Fibroblast of lung (primary cell): ENCODE measurements at regions not wholly inside any gene's neighbourhood (a gene's known extent, or its start where the extent isn't known, plus 50 kb on each side); places are given as distances from the start of the nearest gene placed in this dataset.

ENCODE experiments used
- DNase-seq, 2 donors: peaks; one replicate each; pipeline versions ENCODE4 v3.0.0 to v3.0.0-alpha.2; 2010; ENCODE audit warnings: low read depth in 2 of 2
- H2AFZ ChIP-seq: 2 replicates; pipeline ENCODE4 v1.5.1; 2012; ENCODE audit warnings: low read length, control low read depth, inconsistent platforms
- H3K27ac ChIP-seq: 2 replicates; pipeline ENCODE4 v1.5.1; 2011; ENCODE audit warnings: low read length, control low read depth; ENCODE audit not compliant: insufficient read depth
- H3K27me3 ChIP-seq: 2 replicates; pipeline ENCODE4 v1.5.1; 2011; ENCODE audit warnings: mild to moderate bottlenecking, low read length; ENCODE audit not compliant: control insufficient read depth, insufficient read depth
- H3K36me3 ChIP-seq: 2 replicates; pipeline ENCODE4 v1.5.1; 2011; ENCODE audit warnings: low read length; ENCODE audit not compliant: control insufficient read depth, insufficient read depth
- H3K4me1 ChIP-seq: 2 replicates; pipeline ENCODE4 v1.5.1; 2011; ENCODE audit warnings: low read length; ENCODE audit not compliant: control insufficient read depth, insufficient read depth; ENCODE audit errors: extremely low read depth
- H3K4me2 ChIP-seq: 2 replicates; pipeline ENCODE4 v1.5.1; 2011; ENCODE audit warnings: low read length, control low read depth; ENCODE audit not compliant: insufficient read depth; ENCODE audit errors: extremely low read depth
- H3K4me3 ChIP-seq, 4 experiments: fragments of 200-600 bp in 1 of 4; sonication (generic) in 1 of 4; replicated peaks in 1 of 4; 2 replicates each; pipeline ENCODE4 v1.5.1; 2011 to 2016; ENCODE audit warnings: low read length in 4 of 4, low read depth in 3 of 4, mild to moderate bottlenecking in 3 of 4, control low read depth in 2 of 4, inconsistent platforms in 1 of 4, mixed read lengths in 1 of 4; ENCODE audit not compliant: insufficient read depth in 1 of 4; ENCODE audit errors: control extremely low read depth in 1 of 4
- H3K79me2 ChIP-seq: 2 replicates; pipeline ENCODE4 v1.5.1; 2012; ENCODE audit warnings: mild to moderate bottlenecking, low read length, inconsistent platforms; ENCODE audit not compliant: control insufficient read depth, insufficient read depth
- H3K9ac ChIP-seq: 2 replicates; pipeline ENCODE4 v1.5.1; 2011; ENCODE audit warnings: mild to moderate bottlenecking, low read length, control low read depth; ENCODE audit not compliant: insufficient read depth
- H3K9me3 ChIP-seq: 2 replicates; pipeline ENCODE4 v1.5.1; 2012; ENCODE audit warnings: low read depth, low read length; ENCODE audit not compliant: control insufficient read depth, insufficient read depth
- H4K20me1 ChIP-seq: 2 replicates; pipeline ENCODE4 v1.5.1; 2011; ENCODE audit warnings: low read length; ENCODE audit not compliant: control insufficient read depth, insufficient read depth; ENCODE audit errors: extremely low read depth
- EZH2 ChIP-seq: IDR thresholded peaks from 2 replicates; pipeline ENCODE4 v1.5.1; 2012; ENCODE audit warnings: low read length, control low read depth, mild to moderate bottlenecking; ENCODE audit errors: missing control alignments
- TF ChIP-seq, protein P1 (sequence below), 2 donors: IDR thresholded peaks in 1 of 2; conservative IDR thresholded peaks in 1 of 2; 1 replicate in 1 of 2; 2 replicates in 1 of 2; pipeline ENCODE4 v1.5.1; 2011 to 2012; ENCODE audit warnings: low read length in 2 of 2, control low read depth in 1 of 2, inconsistent platforms in 1 of 2, low read depth in 1 of 2, mild to moderate bottlenecking in 1 of 2

DNA sequence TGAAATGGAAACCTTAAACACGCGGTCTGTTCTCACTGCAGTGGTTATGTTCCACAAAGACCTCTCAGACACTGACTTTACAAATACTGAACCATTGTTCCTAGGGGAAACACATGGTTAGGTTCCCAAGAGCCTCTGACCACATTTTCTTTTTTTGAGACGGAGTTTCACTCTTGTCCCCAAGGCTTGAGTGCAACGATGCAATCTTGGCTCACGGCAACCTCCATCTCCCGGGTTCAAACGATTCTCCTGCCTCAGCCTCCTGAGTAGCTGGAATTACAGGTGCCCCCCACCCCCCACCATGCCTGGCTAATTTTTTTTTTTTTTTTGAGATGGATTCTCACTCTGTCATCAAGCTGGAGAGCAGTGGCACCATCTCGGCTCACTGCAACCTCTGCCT lies 179.7 kb downstream of the RBFOX3 start:
- Histone ChIP-seq H3K4me3 (no peak overlapping the region), H3K27ac (no peak overlapping the region), H2AFZ (no peak overlapping the region), H3K27me3 (no peaks in the 10 kb centered on the region), H3K9ac (no peak overlapping the region), H3K36me3 (no peaks in the 10 kb centered on the region), H3K4me2 (no peak overlapping the region), H3K79me2 (no peaks in the 10 kb centered on the region), H3K9me3 (no peaks in the 10 kb centered on the region), H3K4me1 (no peaks in the 10 kb centered on the region), H4K20me1 (no peaks in the 10 kb centered on the region)
- TF ChIP-seq, protein P1, sequence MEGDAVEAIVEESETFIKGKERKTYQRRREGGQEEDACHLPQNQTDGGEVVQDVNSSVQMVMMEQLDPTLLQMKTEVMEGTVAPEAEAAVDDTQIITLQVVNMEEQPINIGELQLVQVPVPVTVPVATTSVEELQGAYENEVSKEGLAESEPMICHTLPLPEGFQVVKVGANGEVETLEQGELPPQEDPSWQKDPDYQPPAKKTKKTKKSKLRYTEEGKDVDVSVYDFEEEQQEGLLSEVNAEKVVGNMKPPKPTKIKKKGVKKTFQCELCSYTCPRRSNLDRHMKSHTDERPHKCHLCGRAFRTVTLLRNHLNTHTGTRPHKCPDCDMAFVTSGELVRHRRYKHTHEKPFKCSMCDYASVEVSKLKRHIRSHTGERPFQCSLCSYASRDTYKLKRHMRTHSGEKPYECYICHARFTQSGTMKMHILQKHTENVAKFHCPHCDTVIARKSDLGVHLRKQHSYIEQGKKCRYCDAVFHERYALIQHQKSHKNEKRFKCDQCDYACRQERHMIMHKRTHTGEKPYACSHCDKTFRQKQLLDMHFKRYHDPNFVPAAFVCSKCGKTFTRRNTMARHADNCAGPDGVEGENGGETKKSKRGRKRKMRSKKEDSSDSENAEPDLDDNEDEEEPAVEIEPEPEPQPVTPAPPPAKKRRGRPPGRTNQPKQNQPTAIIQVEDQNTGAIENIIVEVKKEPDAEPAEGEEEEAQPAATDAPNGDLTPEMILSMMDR (conservative IDR thresholded peaks at IDR 0.05 in 1 of 2, IDR thresholded peaks at IDR 0.05 in 1 of 2; ENCODE audit: low read depth in 1 of 2, low read length in 2 of 2) = no peak
- no peak for TF ChIP-seq EZH2
- no peak for DNase-seq

DNA sequence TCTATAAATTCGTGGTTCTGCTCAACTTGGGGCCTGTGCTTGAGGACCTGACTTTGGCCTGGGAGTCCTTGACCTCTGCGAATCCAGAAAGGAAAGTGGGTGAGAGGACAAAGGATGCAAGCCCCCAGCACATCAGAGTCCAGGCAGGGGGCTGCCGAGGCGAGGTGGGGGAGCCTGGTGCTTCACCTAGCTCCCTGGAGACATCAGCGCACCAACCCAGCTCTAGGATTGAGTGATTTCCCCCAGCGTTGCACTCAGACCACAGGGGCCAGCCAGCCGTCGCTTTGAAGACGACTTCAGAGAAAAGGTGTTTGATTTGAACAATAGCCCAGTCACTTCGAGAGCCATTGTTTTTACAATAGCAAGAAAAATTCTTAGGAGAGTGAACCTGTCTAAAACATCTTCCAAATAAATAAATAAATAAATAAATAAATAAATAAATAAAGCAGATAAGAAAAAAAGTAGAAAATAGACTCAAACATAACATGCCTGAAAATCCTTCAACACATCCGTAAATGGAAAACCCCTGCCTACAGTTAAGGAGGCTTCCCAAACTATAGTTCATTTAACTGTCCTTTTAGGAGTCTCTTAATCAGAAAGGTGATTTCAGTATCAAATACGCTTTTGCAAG lies 180.9 kb downstream of the RBFOX3 start:
- Histone ChIP-seq H3K27me3 (no peaks in the 10 kb centered on the region), H3K27ac (no peak overlapping the region), H3K4me1 (no peaks in the 10 kb centered on the region), H3K4me2 (no peak overlapping the region), H3K79me2 (no peaks in the 10 kb centered on the region), H3K4me3 (no peak overlapping the region), H3K36me3 (no peaks in the 10 kb centered on the region), H3K9me3 (no peaks in the 10 kb centered on the region), H4K20me1 (no peaks in the 10 kb centered on the region), H3K9ac (no peak overlapping the region), H2AFZ (no peak overlapping the region)
- no peak for DNase-seq
- TF ChIP-seq, protein P1 (conservative IDR thresholded peaks at IDR 0.05 in 1 of 2, IDR thresholded peaks at IDR 0.05 in 1 of 2; ENCODE audit: low read depth in 1 of 2, low read length in 2 of 2) = no peak
- no peak for TF ChIP-seq EZH2

DNA sequence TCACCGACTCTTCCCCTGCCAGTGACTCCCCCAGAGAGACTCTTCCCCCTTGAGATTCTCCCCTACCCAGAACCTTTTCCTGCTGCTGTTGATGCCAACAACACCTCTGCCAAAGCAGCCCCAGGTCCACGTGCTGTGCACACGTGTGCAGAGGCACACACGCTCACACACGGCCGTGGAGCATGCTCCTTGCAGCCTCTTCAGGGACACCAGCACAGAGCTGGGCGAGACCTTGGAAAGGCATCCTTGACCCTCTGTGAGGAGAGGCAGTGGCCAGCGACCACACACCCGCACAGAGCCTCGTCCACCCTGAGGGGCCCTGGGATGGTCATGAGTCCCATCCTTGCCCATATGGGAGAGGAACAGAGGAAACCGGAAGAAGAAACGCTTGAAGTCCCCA lies 181.9 kb downstream of the RBFOX3 start:
- H3K4me1 ChIP-seq = no peaks in the 10 kb centered on the region
- no peak overlapping the region for H3K4me2 ChIP-seq
- TF ChIP-seq EZH2 = no peak
- TF ChIP-seq, protein P1 (conservative IDR thresholded peaks at IDR 0.05 in 1 of 2, IDR thresholded peaks at IDR 0.05 in 1 of 2; ENCODE audit: low read depth in 1 of 2, low read length in 2 of 2) = no peak
- H3K27ac ChIP-seq = no peak overlapping the region
- no peaks in the 10 kb centered on the region for H3K27me3 ChIP-seq
- no peaks in the 10 kb centered on the region for H3K9me3 ChIP-seq
- H3K79me2 ChIP-seq = no peaks in the 10 kb centered on the region
- no peak overlapping the region for H2AFZ ChIP-seq
- H3K36me3 ChIP-seq = no peaks in the 10 kb centered on the region
- H4K20me1 ChIP-seq = no peaks in the 10 kb centered on the region
- DNase-seq = no peak
- H3K9ac ChIP-seq = no peak overlapping the region
- H3K4me3 ChIP-seq = no peak overlapping the region
